Ishikawa (cell line): ENCODE measurements at regions not wholly inside any gene's neighbourhood (a gene's known extent, or its start where the extent isn't known, plus 50 kb on each side); places are given as distances from the start of the nearest gene placed in this dataset.

Source experiments
- CEBPB ChIP-seq: IDR thresholded peaks from 2 replicates; pipeline ENCODE4 v1.6.1; 2012
- CREB1 ChIP-seq: IDR thresholded peaks from 2 replicates; pipeline ENCODE4 v1.6.1; 2012; ENCODE audit warnings: low read depth
- EGR1 ChIP-seq: IDR thresholded peaks from 2 replicates; pipeline ENCODE4 v1.6.1; 2012
- EP300 ChIP-seq: IDR thresholded peaks from 2 replicates; pipeline ENCODE4 v1.6.1; 2012; ENCODE audit warnings: borderline replicate concordance
- FOXM1 ChIP-seq: IDR thresholded peaks from 2 replicates; pipeline ENCODE4 v1.6.1; 2012; ENCODE audit warnings: low read depth, borderline replicate concordance
- MAX ChIP-seq: IDR thresholded peaks from 2 replicates; pipeline ENCODE4 v1.6.1; 2012
- NFIC ChIP-seq: IDR thresholded peaks from 2 replicates; pipeline ENCODE4 v1.6.1; 2012
- RAD21 ChIP-seq: IDR thresholded peaks from 2 replicates; pipeline ENCODE4 v1.6.1; 2012; ENCODE audit warnings: low read depth
- REST ChIP-seq: IDR thresholded peaks from 2 replicates; pipeline ENCODE4 v1.6.1; 2012; ENCODE audit warnings: low read depth, mild to moderate bottlenecking
- TAF1 ChIP-seq: IDR thresholded peaks from 2 replicates; pipeline ENCODE4 v1.6.1; 2012; ENCODE audit warnings: low read depth, mild to moderate bottlenecking
- TCF12 ChIP-seq: IDR thresholded peaks from 2 replicates; pipeline ENCODE4 v1.6.1; 2012; ENCODE audit warnings: low read depth
- TEAD4 ChIP-seq: IDR thresholded peaks from 2 replicates; pipeline ENCODE4 v1.6.1; 2012
- USF1 ChIP-seq: IDR thresholded peaks from 2 replicates; pipeline ENCODE4 v1.6.1; 2012
- YY1 ChIP-seq: IDR thresholded peaks from 2 replicates; pipeline ENCODE4 v1.6.1; 2012; ENCODE audit warnings: low read depth
- ZBTB7A ChIP-seq: IDR thresholded peaks from 2 replicates; pipeline ENCODE4 v1.6.1; 2012; ENCODE audit warnings: low read depth

GRCh38 chr7:41826641-41827040 lies 123.8 kb upstream of the INHBA start:
- TF ChIP-seq CEBPB (no peak), ZBTB7A (no peak), REST (no peak), TAF1 (no peak), EP300 (no peak), USF1 (no peak), EGR1 (no peak), NFIC (no peak), TCF12 (no peak), TEAD4 (no peak), CREB1 (no peak), YY1 (no peak), RAD21 (no peak), MAX (no peak)

GRCh38 chr7:41825927-41826480 lies 123.1 kb upstream of the INHBA start:
- TF ChIP-seq USF1 (no peak), NFIC (peak; percentile 42; the same call in 1 of the 2 replicates), MAX (no peak)

- TF ChIP-seq FOXM1 (no peak), CREB1 (no peak), CEBPB (no peak), MAX (no peak), ZBTB7A (no peak), NFIC (no peak), RAD21 (no peak), EGR1 (no peak), TCF12 (no peak), TAF1 (no peak), EP300 (no peak), YY1 (no peak), TEAD4 (no peak), REST (no peak), USF1 (no peak)
These were observed 121.4 kb upstream of the INHBA start for GRCh38 chr7:41824284-41824683.

- TF ChIP-seq ZBTB7A (no peak), MAX (no peak), EP300 (no peak), USF1 (no peak), TCF12 (no peak), YY1 (no peak), TEAD4 (no peak), TAF1 (no peak), CEBPB (no peak), CREB1 (no peak), EGR1 (no peak), FOXM1 (no peak), NFIC (no peak)
These were observed 119.4 kb upstream of the INHBA start for GRCh38 chr7:41822259-41822817.
